ENCODE measurements at regions not wholly inside any gene's neighbourhood (a gene's known extent, or its start where the extent isn't known, plus 50 kb on each side); places are given as distances from the start of the nearest gene placed in this dataset.

DNA sequence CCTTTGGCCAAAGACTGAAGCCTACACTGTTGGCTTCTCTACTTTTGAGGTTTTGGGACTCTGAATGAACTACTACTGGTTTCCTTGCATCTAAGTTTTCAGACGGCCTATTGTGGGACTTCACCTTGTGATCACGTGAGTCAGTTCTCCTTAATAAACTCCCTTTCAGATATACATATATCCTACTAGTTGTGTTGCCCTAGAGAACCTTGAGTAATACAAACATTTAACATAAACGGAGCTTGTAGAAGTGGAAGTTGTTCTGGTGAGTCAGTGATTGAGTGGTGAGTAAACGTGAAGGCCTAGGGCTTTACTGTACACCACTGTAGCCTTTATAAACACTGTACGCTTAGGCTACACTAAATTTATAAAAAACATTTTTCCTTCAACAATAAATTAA lies 107.2 kb upstream of the CDH2 start:
- TF ChIP-seq POLR2A (IDR thresholded peaks at IDR 0.05), result no peak
- TF ChIP-seq, protein P1, sequence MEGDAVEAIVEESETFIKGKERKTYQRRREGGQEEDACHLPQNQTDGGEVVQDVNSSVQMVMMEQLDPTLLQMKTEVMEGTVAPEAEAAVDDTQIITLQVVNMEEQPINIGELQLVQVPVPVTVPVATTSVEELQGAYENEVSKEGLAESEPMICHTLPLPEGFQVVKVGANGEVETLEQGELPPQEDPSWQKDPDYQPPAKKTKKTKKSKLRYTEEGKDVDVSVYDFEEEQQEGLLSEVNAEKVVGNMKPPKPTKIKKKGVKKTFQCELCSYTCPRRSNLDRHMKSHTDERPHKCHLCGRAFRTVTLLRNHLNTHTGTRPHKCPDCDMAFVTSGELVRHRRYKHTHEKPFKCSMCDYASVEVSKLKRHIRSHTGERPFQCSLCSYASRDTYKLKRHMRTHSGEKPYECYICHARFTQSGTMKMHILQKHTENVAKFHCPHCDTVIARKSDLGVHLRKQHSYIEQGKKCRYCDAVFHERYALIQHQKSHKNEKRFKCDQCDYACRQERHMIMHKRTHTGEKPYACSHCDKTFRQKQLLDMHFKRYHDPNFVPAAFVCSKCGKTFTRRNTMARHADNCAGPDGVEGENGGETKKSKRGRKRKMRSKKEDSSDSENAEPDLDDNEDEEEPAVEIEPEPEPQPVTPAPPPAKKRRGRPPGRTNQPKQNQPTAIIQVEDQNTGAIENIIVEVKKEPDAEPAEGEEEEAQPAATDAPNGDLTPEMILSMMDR (IDR thresholded peaks at IDR 0.05), result no peak
- no peak for TF ChIP-seq POLR2AphosphoS5 (IDR thresholded peaks at IDR 0.05)
